OCI-LY7 (cell line): ENCODE measurements at regions not wholly inside any gene's neighbourhood (a gene's known extent, or its start where the extent isn't known, plus 50 kb on each side); places are given as distances from the start of the nearest gene placed in this dataset.

ENCODE experiments used
- CTCF ChIP-seq: fragments of 200-600 bp; sonication (generic); conservative IDR thresholded peaks from 2 replicates; pipeline ENCODE4 v1.5.1; 2014; ENCODE audit warnings: mild to moderate bottlenecking, antibody characterized with exemption, low read length, moderate library complexity, mixed read lengths
- EZH2phosphoT487 ChIP-seq: fragments of 200-600 bp; sonication (generic); IDR thresholded peaks from 2 replicates; pipeline ENCODE4 v1.6.1; 2018; ENCODE audit warnings: low read depth, borderline replicate concordance, mild to moderate bottlenecking, mixed run types, antibody characterized with exemption, low read length, moderate library complexity, mixed read lengths

- TF ChIP-seq CTCF (no peak), EZH2phosphoT487 (no peak)
Measured at GRCh38 chr22:27150544-27150941, 493.2 kb downstream of the MIAT start.
